GM19452 (cell line): ENCODE measurements at regions not wholly inside any gene's neighbourhood (a gene's known extent, or its start where the extent isn't known, plus 50 kb on each side); places are given as distances from the start of the nearest gene placed in this dataset.

Experiments
- ATAC-seq: cut with Tn5 transposase; IDR thresholded peaks from one replicate; pipeline ENCODE4 v1.9.1; 2021; ENCODE audit not compliant: unreplicated experiment

DNA sequence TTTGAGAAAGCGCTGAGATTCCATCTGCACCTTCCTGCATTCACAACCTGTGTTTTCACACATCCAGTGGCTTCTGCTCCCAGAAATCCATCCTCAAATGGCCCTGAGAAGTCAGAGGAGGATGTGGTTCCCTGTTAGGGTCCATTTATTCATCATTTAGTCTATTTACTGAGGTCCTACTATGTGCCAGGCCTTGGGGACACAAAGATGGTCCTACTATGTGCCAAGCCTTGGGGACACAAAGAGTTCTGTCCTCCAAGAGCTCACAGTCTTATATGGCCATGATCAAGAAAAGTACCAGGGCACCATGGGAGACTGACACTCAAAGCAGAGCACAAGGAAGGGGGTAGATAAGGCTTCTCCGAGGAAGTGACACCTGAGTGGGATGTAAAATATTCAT is 147.1 kb upstream of the ATP1B1 start:
- ATAC-seq: no peak

DNA sequence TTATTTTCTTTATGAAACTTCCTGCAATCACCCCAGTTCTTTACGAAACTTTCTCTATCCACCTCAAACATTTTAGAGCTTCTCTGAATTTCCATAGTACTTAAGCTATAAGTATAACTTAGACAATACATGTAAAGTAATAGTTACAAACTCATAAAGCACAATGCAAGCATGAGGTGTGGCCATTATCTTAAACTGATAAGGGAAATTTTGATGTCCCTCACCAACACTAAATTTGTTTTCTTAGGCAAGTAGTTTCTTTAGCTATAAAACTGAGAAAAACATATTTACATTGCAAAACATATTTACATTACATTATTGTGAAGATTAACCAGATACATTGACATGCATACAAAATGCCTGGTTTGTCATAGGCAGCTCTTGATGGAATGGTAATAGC is 146.4 kb upstream of the ATP1B1 start:
- ATAC-seq: no peak

DNA sequence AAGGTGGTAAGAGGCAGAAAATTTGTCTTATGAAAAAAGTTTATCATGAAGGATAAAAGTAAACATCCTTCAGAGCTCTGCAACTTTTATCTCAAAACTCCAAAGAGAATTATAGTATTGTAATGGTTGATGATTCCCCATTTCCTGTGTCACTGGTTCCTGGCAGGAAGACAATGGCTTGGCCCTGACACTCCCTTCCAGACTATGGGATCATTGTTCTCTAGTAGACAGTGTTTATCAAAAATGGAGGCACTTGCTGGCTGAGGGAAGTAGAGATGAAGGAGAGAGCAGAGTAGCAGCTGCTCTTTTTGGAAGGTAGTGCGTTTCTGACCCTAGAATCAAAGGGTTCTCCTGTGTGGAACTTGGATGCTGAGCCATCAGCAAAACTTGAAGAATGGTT is 145.9 kb upstream of the ATP1B1 start:
- ATAC-seq: no peak

DNA sequence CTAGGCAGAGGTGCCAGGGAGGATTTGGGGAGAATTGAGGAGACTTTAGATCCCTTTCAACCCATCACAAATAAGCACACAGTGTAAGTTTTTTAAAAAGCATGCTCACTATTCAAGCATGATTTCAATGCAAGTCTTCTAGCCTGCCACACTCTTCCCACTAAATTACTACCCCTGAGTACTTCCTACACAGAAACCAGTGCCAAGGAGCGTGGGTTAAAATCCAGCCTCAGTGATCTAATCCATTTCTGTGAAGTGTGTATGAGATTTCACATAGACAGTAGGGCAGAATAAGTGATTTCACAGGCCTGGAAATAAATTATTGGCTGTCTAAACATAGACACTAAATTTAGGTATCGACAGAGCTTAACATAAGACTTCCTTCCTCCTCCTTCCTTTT is 142.9 kb upstream of the ATP1B1 start:
- ATAC-seq: no peak

DNA sequence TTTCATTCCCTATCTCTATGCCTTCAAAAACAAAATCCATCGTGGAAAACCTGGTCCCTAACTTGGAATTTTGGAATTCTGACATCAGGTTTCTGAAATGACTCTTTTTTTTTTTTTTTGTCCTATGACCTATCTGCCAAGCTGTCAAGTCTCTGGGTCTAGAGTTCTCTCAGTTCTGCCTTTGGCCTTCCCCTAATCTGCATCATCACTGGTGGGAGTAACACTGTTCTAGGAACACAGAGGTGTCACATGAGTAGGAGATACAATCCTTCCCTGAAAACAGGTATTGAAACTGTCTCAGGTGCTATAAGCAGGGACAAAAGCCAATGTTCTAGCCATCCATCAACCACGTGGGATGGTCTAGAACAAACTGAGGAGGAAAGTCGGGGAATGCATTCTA is 142.0 kb upstream of the ATP1B1 start:
- no peak for ATAC-seq

DNA sequence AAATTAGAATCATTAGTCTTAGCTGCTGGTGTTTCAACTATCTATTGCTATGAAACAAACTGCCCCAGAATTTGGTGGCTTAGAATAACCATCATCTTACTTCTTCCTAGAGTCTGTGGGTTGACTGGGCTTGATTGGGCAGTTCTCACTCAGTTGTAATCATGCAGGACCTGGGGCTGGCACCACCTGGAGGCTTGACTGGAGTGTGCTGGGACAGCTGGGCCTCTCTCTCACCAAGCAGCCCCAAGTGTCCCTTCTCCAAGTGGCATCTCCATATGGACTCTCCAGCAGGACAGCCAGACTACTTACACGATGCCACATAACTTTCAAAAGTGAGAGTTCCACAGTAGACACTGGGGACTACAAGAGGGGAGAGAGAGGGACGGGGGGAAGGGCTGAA is 140.3 kb upstream of the ATP1B1 start:
- no peak for ATAC-seq

DNA sequence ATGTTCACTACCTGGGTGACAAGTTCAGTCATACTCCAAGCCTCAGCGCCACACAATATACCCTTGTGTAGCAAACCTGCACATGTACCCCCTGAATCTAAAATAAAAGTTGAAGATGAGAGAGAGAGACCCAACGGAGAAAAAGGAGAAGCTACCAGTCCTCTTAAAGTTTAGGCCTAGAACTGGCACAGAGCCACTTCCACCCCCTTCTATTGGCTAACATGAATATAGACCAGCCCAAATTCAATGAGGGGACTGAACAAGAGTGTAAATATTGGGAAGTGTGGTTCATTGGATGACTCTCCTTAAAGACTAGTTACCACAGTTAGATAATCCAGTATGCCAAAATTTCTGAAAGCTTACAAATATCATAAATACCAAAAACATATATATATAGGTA is 139.9 kb upstream of the ATP1B1 start:
- ATAC-seq: no peak

DNA sequence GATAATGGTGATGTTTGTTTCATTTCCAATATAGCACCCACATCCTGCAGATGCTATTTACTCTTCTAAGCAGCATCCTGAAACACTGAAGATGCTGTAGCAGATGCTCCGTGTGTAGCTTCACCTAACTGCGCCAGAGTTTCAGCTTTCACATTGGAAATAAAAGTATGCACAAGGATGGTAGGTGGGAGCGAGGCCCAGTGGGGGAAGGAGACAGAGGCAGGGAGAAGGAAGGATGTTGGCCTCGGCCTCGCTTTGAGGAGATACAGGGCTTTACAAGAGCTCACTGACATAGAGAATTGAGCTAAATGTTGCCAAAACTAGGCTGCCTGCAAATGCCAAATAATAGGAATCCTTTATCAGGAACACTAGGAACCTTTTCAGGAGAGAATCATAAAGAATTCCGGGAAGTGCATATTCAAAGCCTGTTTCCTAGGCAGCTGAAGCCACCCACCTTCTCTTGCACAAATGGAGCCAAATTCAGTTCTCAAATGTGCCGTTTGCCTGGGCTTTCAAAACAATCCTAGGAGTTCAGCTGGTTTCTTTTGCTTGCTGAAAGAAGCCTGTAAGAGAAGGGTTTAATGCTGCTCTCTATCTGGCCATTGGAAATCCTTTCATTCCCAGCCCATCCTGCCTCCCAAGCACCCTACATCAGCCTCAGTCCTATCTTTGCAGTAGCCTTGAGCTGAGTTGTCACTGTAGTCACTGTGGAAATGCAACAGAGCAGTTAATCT is 135.4 kb upstream of the ATP1B1 start:
- no peak for ATAC-seq

DNA sequence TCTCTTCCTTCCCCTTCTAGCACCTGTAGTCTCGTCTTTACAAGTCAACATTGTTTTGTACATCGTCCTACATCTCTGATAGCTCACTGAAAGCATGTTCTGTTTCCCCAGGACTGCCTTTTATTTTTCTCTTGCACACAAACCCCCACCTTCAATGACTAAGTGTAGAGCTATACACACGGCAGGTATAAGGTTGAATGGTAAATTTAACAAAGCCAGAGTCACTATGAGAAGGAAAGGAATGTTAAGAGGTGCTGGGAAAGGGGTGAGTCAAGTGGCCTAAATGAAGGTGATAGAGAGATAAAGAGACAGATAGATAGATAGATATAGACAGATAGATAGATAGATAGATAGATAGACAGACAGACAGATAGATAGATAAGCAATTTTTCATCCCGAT is 134.3 kb upstream of the ATP1B1 start:
- ATAC-seq: no peak

DNA sequence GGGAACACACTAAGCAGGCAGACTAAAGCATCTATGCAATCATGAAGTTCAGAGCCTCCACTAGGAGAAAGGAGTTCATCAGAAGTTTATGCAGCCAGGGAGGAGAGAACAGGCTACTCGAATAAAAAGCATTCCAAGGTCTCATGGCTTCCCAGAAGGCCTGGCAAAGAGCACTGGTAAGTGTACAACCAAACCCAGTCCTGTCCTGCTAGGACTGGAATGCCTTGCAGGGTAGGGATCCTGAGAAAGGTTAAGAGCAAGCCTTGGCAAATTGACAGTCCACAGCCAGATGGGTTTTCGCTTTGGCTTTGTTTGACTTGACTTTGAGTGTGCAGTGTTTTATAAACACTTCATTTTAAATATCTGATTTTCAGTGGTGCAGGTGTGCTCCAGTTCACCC is 133.6 kb upstream of the ATP1B1 start:
- ATAC-seq: no peak

DNA sequence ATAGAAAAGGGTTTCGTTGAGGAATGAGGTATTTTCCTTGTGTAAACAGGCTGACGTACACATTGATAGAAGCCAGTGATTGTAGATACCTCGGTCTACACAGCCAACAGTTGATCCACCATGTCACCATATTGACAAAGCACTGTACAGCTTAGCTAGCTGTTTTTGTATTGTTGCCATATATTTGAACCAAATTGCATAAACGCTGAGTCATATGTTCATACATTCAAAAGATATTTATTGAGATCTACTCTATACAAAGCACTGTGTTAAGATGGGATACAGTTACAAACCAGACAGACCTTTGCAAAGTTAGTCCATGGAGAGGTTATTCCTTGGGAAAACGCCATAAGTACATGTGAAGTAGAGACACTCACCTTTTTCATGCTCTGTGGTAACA is 132.4 kb upstream of the ATP1B1 start:
- ATAC-seq: no peak

DNA sequence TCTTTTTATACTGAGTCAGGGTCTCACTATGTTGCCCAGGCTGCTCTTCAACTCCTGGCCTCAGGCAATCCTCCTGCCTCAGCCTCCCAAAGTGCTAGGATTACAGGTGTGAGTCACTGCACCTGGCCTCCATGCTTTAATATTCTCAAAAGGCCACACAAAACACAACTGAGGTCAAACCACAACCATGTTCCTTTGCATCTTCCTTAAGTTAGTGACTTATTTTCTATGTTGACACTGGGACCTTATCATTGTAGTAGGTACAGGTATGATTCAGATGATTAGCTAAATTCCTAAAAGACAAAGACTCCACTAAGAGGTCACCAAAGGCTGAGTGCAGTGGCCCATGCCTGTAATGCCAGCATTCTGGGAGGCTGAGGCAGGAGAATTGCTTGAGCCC is 131.9 kb upstream of the ATP1B1 start:
- no peak for ATAC-seq

DNA sequence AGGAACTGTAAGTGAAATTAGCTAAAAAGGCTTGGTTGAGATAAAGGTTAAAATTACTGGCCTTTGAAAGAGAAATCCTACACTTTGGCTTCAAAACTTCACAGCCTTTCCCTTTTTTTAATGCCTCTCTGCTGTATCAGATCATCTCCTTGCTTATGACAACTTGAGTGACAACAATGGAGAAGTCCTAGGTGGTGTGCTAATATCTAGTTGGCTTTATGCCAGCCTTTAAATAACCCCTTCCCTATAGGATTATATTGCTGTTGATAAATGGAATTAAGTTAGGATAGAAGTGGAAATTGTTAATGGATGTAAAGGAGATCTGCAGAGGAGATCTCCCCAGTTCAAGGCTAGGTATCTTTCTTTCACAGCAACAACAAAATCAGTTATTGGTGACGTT is 130.2 kb upstream of the ATP1B1 start:
- ATAC-seq: no peak

DNA sequence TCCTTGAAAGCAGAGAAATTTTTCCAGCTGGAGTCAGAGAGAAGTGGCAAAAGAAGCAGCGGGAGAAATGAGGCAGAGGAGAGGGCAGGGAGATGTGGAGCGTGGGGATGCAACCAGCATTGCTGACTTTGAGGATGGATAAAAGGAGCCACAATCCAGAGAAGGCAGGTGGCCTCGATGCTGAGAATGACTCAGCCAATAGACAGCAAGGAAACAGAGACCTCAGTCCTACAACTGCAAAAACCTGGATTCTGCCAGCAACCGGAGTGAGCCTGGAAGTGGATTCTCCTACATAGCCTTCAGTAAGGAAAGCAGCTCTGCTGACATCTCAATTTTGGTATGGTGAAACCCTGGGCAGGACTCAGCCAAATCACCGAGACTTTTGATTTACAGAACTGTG is 128.9 kb upstream of the ATP1B1 start:
- no peak for ATAC-seq

DNA sequence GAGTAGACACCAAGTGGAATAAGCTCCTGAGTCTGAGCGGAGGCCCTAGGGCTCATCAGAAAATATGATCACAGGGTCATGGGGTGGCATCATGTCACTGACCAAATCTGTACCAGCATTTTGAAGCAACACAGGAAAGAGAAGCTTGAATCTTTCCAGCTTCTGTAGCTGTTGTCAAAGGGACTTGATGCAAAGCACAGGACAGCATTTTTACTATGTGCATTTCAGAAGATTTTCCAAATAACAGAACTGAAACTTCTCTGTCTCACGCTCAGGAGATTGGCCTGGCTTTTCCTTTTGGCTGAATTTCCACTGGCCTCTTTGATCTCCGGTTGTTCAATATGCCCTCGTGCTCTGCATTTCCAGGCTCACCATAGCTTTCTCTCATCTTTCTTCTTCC is 127.2 kb upstream of the ATP1B1 start:
- ATAC-seq: no peak

DNA sequence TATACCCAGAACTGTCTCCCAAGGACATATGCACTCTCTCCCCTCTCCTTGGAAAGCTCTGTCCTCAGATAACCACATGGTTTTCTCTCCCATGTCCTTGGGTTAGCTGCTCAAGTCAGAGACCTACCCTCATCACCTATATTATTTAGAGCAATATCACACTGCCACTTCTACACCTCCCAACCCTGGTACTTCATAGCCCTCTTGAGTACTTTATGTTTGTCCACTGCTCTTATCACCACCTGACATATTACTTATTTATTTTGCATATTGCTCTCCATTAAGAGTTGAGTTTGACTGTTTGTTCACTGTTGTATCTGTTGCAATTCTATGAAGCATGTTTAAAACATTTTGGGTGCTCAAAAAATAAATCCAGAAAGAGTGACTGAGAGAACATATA is 126.3 kb upstream of the ATP1B1 start:
- no peak for ATAC-seq

DNA sequence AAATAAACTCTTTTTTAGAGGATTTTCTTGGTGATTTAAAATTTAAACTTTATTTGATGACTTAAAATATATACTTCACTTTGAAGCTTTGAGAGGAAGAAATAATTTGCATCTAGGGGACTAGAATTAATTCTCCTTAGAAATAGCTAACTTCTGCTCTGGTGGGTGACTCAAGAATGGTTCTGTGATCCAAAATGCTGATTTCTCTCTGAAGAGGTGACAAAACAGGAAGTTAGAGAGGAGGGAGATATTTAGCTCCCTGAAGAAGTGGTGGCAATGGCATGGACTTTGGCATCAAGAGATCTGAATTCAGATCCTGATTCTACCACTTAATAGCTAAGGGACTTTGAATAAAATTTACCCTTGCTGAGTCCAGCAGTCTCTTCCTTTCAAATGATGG is 125.8 kb upstream of the ATP1B1 start:
- no peak for ATAC-seq

DNA sequence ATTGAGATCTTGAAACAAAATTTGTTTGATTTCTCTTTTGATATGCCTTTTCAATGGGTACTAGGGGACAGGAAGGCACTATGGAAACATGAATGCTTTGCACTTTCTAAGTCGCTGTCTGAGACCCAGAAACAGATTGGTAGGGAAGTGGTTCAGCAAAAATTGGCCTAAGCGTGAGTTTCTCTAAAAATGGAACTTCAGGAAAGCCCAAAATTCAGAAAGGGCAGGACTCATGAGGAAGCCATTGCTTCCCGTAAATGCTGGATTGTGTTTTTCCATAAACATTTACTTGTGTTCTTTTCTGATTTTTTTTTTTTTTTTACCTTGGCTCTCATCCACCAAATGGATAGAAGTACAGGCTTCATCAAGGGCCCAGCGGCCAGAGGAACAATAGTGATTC is 123.7 kb upstream of the ATP1B1 start:
- no peak for ATAC-seq

DNA sequence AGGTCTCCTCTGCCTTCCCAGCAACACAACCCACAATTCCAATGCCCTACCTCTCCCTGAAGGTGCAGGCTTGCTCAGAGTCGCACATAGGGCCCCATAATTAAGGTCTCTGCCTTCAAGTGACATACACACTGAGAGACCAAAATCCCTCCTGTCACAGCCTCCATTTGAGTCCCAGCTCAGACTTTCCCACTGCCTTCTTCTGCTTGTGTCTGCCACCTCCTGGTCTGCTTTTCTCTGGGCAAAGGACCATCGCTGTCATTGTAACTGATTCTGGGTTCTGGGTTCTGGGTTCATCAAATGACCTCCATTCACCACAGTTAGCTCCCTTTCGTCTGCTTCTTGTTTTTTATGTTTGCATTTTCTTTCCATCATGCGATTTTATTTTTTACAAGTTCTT is 119.2 kb upstream of the ATP1B1 start:
- ATAC-seq: no peak

DNA sequence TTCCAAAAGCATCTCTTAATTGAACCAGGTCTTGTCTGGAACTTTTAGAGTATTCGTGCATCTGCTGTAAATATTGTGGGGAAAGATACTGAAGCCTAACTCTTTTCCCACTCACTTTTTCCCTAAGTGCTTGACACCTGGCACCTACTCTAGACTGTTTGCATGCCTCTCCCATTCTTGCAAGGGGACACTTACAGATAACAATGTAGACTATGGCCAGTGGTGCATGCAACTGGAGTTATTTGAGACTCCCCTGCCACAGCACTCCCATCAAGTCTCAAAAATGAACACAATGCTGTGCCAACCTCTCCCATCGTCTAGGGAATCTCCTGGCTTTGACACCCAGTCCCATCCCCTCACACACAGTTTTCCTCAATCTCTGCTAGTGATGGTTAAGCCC is 118.6 kb upstream of the ATP1B1 start:
- ATAC-seq: no peak

DNA sequence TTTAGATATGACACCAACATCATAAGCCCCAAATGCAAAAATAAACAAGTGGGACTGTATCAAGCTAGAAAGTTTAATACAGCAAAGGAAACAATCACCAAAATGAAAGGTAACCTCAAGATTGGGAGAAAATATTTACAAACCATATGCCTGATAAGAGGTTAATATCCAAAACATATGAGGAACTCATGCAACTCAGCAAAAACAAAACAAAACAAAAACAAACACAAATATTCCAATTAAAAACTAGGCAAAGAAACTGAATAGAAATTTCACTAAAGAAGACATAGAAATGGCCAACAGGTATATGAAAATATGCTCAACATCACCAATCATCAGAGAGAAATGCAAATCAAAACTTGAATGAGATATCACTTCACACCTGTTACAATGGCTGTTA is 116.5 kb upstream of the ATP1B1 start:
- ATAC-seq: no peak

DNA sequence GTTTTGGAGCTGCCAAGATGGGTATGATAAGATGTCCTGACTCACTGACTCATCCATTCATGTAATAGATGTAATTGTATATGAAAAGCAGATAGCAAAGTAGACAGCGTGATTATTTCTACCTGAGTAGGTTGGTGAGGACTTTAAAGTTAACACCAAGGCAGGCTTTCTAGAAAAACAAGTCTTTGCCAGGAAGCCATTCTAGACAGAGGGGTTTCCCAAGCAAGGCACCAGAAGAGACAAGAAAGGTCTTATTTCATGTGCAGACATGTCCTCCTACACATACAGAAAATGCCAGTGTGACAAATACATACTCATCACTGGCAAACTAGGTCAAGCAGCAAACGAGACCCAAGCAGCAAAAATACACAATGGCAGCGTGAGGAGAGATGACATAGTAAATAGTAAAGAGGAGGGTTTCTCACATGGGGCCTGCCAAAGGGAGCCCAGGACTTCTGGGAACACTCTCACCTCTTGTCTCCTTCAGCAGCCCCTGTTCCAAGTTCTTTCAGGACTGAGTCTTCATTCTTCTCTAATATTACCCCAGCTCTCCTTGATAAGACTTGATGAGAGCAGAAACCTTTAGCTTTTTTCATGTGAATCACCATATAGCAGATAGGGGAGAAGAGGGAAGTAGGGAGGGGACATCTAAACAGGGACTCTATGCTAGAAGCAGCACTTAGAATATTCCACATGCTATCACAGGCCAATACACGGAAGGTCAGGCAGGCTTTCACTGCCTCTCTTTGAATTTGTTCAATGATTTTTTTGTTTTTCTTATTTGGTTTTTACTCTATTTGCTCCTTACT is 114.6 kb upstream of the ATP1B1 start:
- ATAC-seq: no peak

DNA sequence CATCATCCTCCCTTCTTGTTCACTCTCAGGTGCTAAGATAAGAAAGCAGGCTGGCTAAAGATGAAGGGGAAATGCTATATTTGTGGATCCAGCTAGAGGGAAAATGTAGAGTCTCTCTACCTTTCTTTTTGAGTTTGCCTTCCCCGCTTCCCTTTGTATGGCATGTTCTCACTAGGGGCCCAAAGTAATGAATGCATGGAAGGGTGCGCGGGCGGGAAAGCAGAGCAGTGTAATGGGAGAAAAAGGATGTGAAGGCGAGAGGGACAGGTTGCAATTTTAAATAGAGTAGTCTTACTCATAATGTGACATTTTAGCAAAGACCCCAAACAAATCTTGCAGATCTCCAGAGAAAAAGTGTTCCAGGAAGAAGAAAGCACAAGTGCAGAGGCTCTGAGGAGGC is 105.1 kb upstream of the ATP1B1 start:
- ATAC-seq: no peak
